Gastroesophageal sphincter (tissue), 3 donors: ENCODE measurements at regions not wholly inside any gene's neighbourhood (a gene's known extent, or its start where the extent isn't known, plus 50 kb on each side); places are given as distances from the start of the nearest gene placed in this dataset.

ENCODE experiments used
- CTCF ChIP-seq, 4 experiments: fragments of 200-600 bp in 2 of 4; fragments of 450-650 bp in 2 of 4; sonication (generic) in 1 of 4; IDR thresholded peaks; one replicate each; pipeline ENCODE4 v1.5.1; 2017 to 2019; ENCODE audit warnings: antibody characterized with exemption in 4 of 4, mild to moderate bottlenecking in 2 of 4, moderate library complexity in 2 of 4
- EP300 ChIP-seq: sonication (generic); formaldehyde crosslinking; IDR thresholded peaks from one replicate; pipeline ENCODE4 v1.6.1; 2017; ENCODE audit warnings: antibody characterized with exemption, mild to moderate bottlenecking
- POLR2A ChIP-seq, 2 donors: fragments of 450-650 bp; IDR thresholded peaks; one replicate each; pipeline ENCODE4 v1.6.1; 2017; ENCODE audit warnings: antibody characterized with exemption in 2 of 2, mild to moderate bottlenecking in 2 of 2, moderate library complexity in 1 of 2
- POLR2AphosphoS5 ChIP-seq: sonication (generic); formaldehyde crosslinking; IDR thresholded peaks from one replicate; pipeline ENCODE4 v1.6.1; 2017; ENCODE audit warnings: antibody characterized with exemption

- no peak for TF ChIP-seq POLR2A (IDR thresholded peaks at IDR 0.05)
- no peak for TF ChIP-seq CTCF (IDR thresholded peaks at IDR 0.05)
- no peak for TF ChIP-seq POLR2AphosphoS5
- no peak for TF ChIP-seq EP300
Observed at GRCh38 chr2:220144411-220144810, 517.0 kb downstream of the SLC4A3 start.
